HepG2 (cell line): ENCODE measurements at regions not wholly inside any gene's neighbourhood (a gene's known extent, or its start where the extent isn't known, plus 50 kb on each side); places are given as distances from the start of the nearest gene placed in this dataset.
A peak's percentile ranks its signal among the peaks of the same experiment; 100 is the strongest.

ENCODE experiments used
- ATAC-seq: fragments of 200-7000 bp; cut with Tn5 transposase; 3 replicates; pipeline ENCODE4 v1.9.1; 2020; ENCODE audit warnings: mild to moderate bottlenecking, moderate library complexity
- BruUV-seq: library from RNA; stranded (reverse); fragments of 400-500 nt; replicated peaks from 2 replicates; lab custom pipeline; 2021; lab: Mats Ljungman, UMichigan
- CTCF ChIA-PET: fragments of 300-600 bp; formaldehyde crosslinking; extraction: SDS; loops from one replicate; lab custom pipeline; 2021; ENCODE audit warnings: low total read pairs, inconsistent platforms, low intra/inter-chr PET ratio; lab: Yijun Ruan, JAX
- POLR2A ChIA-PET: fragments of 350-600 bp; sonication (Branson Sonifier 250); formaldehyde crosslinking; loops from one replicate; lab custom pipeline; 2020; ENCODE audit warnings: antibody characterized with exemption, inconsistent platforms; lab: Yijun Ruan, JAX
- DNase-seq: peaks from one replicate; pipeline ENCODE4 v3.0.0-alpha.2; 2015; ENCODE audit warnings: low spot score
- FAIRE-seq: peaks from 3 replicates; lab custom pipeline; 2011; peaks lifted over from hg19 to GRCh38; lab: Jason Lieb, UNC
- H2AFZ ChIP-seq: one replicate; pipeline ENCODE4 v1.6.1; 2011; ENCODE audit warnings: low read length, inconsistent platforms
- H3K27ac ChIP-seq: fragments of 300-600 bp; 3 replicates; pipeline ENCODE4 v1.8.0; 2011; ENCODE audit warnings: mixed run types, mild to moderate bottlenecking, mixed read lengths, low read length, inconsistent platforms; ENCODE audit not compliant: insufficient read depth; ENCODE audit errors: extremely low read length
- H3K27me3 ChIP-seq, 2 experiments: fragments of 200-600 bp in 1 of 2; 2 replicates in 1 of 2; 3 replicates in 1 of 2; pipeline versions ENCODE4 v1.6.0 to v1.8.0; 2011; ENCODE audit warnings: low read length in 2 of 2, mild to moderate bottlenecking in 2 of 2, moderate library complexity in 2 of 2, inconsistent platforms in 1 of 2; ENCODE audit not compliant: insufficient read depth in 2 of 2, control insufficient read depth in 1 of 2
- H3K36me3 ChIP-seq, 2 experiments: fragments of 200-600 bp in 1 of 2; replicated peaks in 1 of 2; 2 replicates in 1 of 2; 3 replicates in 1 of 2; pipeline versions ENCODE4 v1.5.1 to v1.8.0; 2011; ENCODE audit warnings: low read length in 2 of 2, inconsistent platforms in 1 of 2; ENCODE audit not compliant: insufficient read depth in 2 of 2, control insufficient read depth in 1 of 2
- H3K4me1 ChIP-seq: 2 replicates; pipeline ENCODE4 v1.5.1; 2012; ENCODE audit warnings: low read length, inconsistent platforms; ENCODE audit not compliant: insufficient read depth
- H3K4me2 ChIP-seq: 2 replicates; pipeline ENCODE4 v1.6.0; 2011; ENCODE audit warnings: low read depth, low read length, inconsistent platforms
- H3K4me3 ChIP-seq, 3 experiments: fragments of 200-600 bp in 1 of 3; sonication (generic), shearing (Covaris generic) in 1 of 3; replicated peaks in 1 of 3; 2 replicates each; pipeline ENCODE4 v1.5.1; 2011 to 2016; ENCODE audit warnings: low read length in 3 of 3, inconsistent platforms in 2 of 3, low read depth in 2 of 3, mild to moderate bottlenecking in 2 of 3, control low read depth in 1 of 3, mixed read lengths in 1 of 3; ENCODE audit not compliant: insufficient read depth in 1 of 3
- H3K79me2 ChIP-seq: one replicate; pipeline ENCODE4 v1.6.1; 2011; ENCODE audit warnings: low read length, inconsistent platforms; ENCODE audit not compliant: insufficient read depth
- H3K9ac ChIP-seq: 2 replicates; pipeline ENCODE4 v1.6.0; 2011; ENCODE audit warnings: mild to moderate bottlenecking, low read depth, low read length, inconsistent platforms; ENCODE audit not compliant: insufficient read depth
- H3K9me3 ChIP-seq: 2 replicates; pipeline ENCODE4 v1.5.1; 2012; ENCODE audit warnings: mild to moderate bottlenecking, low read length
- H4K20me1 ChIP-seq: 2 replicates; pipeline ENCODE4 v1.6.0; 2011; ENCODE audit warnings: inconsistent platforms, mild to moderate bottlenecking, low read length, moderate library complexity; ENCODE audit not compliant: insufficient read depth
- ARNT2 ChIP-seq: sonication (generic); formaldehyde crosslinking; IDR thresholded peaks from 2 replicates; pipeline ENCODE4 v1.8.0; 2022; ENCODE audit warnings: mild to moderate bottlenecking, low read depth, missing genetic modification reagents, moderate library complexity
- CEBPB ChIP-seq: IDR thresholded peaks from 2 replicates; pipeline ENCODE4 v1.6.1; 2011; ENCODE audit warnings: low read depth, low read length, improper control_type of control experiment, borderline replicate concordance
- HNF1A ChIP-seq, 2 experiments: sonication (generic) in 1 of 2; formaldehyde crosslinking in 1 of 2; IDR thresholded peaks; 2 replicates each; pipeline versions ENCODE4 v1.4.0 to v1.6.1; 2016 to 2020; ENCODE audit warnings: borderline replicate concordance in 1 of 2, low read depth in 1 of 2, mild to moderate bottlenecking in 1 of 2, missing genetic modification reagents in 1 of 2
- PLRG1 ChIP-seq: fragments of 450-650 bp; conservative IDR thresholded peaks from 2 replicates; pipeline ENCODE4 v1.6.1; 2016
- SMAD1 ChIP-seq: sonication (generic); formaldehyde crosslinking; IDR thresholded peaks from 2 replicates; pipeline ENCODE4 v1.4.0; 2020; ENCODE audit warnings: missing genetic modification reagents, low read depth, mild to moderate bottlenecking, borderline replicate concordance
- SP5 ChIP-seq: IDR thresholded peaks from 2 replicates; pipeline ENCODE4 v1.6.1; 2016; ENCODE audit warnings: low read depth, borderline replicate concordance
- TBL1XR1 ChIP-seq: fragments of 150-350 bp; IDR thresholded peaks from 2 replicates; pipeline ENCODE4 v1.6.1; 2014; ENCODE audit warnings: borderline replicate concordance, low read length; ENCODE audit not compliant: partially characterized antibody
- ZHX2 ChIP-seq, 2 experiments: sonication (generic) in 1 of 2; formaldehyde crosslinking in 1 of 2; IDR thresholded peaks; 2 replicates each; pipeline versions ENCODE4 v1.6.1 to v1.9.0; 2014 to 2022; ENCODE audit warnings: antibody characterized with exemption in 1 of 2, borderline replicate concordance in 1 of 2, inconsistent platforms in 1 of 2, low read depth in 1 of 2, missing genetic modification reagents in 1 of 2
- ZMAT5 ChIP-seq: sonication (generic); formaldehyde crosslinking; IDR thresholded peaks from 2 replicates; pipeline ENCODE4 v1.5.0; 2020; ENCODE audit warnings: mild to moderate bottlenecking, low read depth, missing genetic modification reagents, borderline replicate concordance
- ZNF235 ChIP-seq: sonication (generic); formaldehyde crosslinking; IDR thresholded peaks from 2 replicates; pipeline ENCODE4 v1.8.1; 2023; ENCODE audit warnings: mild to moderate bottlenecking, missing genetic modification reagents, borderline replicate concordance
- ZNF576 ChIP-seq: sonication (generic); formaldehyde crosslinking; IDR thresholded peaks from 2 replicates; pipeline ENCODE4 v1.4.0; 2020; ENCODE audit warnings: mild to moderate bottlenecking, missing genetic modification reagents
- ZNF580 ChIP-seq: IDR thresholded peaks from 2 replicates; pipeline ENCODE4 v1.6.1; 2016; ENCODE audit warnings: low read depth, borderline replicate concordance
- WGBS: methylation state at CpG from one replicate; pipeline ENCODE4 v1.1.6; 2017; ENCODE audit warnings: low lambda C conversion rate; 5-methylcytosine and 5-hydroxymethylcytosine counted together
- in situ Hi-C: cut with HindIII; loops from 2 replicates; pipeline ENCODE4 v1.10.0; 2017; ENCODE audit warnings: low pct_unique_long_range_greater_than_20kb; ENCODE audit not compliant: extremely low pct_ligation_motif_present
- intact Hi-C: fragments of 100-400 bp; cut with micrococcal nuclease; formaldehyde crosslinking; loops from one replicate; pipeline ENCODE4 v1.10.0; 2022; ENCODE audit not compliant: unreplicated experiment

- TF ChIP-seq ZNF576 (no peak), PLRG1 (no peak), TBL1XR1 (no peak), ZNF235 (CRISPR knock-in tag) (no peak), ARNT2 (CRISPR knock-in tag) (no peak), ZMAT5 (no peak), HNF1A (IDR thresholded peaks at IDR 0.05; ENCODE audit: low read depth) (no peak), HNF1A (CRISPR knock-in tag; IDR thresholded peaks at IDR 0.05; ENCODE audit: borderline replicate concordance) (no peak), SMAD1 (CRISPR knock-in tag) (no peak)
Measured at GRCh38 chr4:162699629-162700028, 467.1 kb downstream of the NAF1 start (continued).

GRCh38 chr4:162685410-162685809 is 481.3 kb downstream of the NAF1 start:
- H3K4me3 ChIP-seq: no peak overlapping the region
- FAIRE-seq: no peak
- ATAC-seq: no peak
- no peak for DNase-seq
- no peak overlapping the region for H3K27ac ChIP-seq
- in situ Hi-C loops (no loop called here), intact Hi-C loops (no loop called here)
- no peak overlapping the region for H3K9ac ChIP-seq
- TF ChIP-seq SP5 (CRISPR knock-in tag) (no peak), ZNF580 (no peak), ZHX2 (IDR thresholded peaks at IDR 0.05; ENCODE audit: low read depth) (no peak), ZHX2 (CRISPR knock-in tag; IDR thresholded peaks at IDR 0.05; ENCODE audit: borderline replicate concordance) (no peak), CEBPB (peak; percentile 47; the same call in 1 of the 2 replicates)
- no TSS peak for BruUV-seq
- H3K79me2 ChIP-seq: no peaks in the 10 kb centered on the region
- no peaks in the 10 kb centered on the region for H3K9me3 ChIP-seq
- no peaks in the 10 kb centered on the region for H3K36me3 ChIP-seq
- WGBS: 49% methylated on average over 1 of the region's 1 CpG
- no peak overlapping the region for H2AFZ ChIP-seq
- peaks cover 26% of the 10 kb centered on the region for H3K4me1 ChIP-seq
- H3K4me2 ChIP-seq: no peak overlapping the region
- H4K20me1 ChIP-seq: no peaks in the 10 kb centered on the region
- H3K27me3 ChIP-seq: no peaks in the 10 kb centered on the region
- ChIA-PET POLR2A (no interaction called here), CTCF (no interaction called here)
